Neuronal stem cell (in vitro differentiated cells): ENCODE measurements at regions not wholly inside any gene's neighbourhood (a gene's known extent, or its start where the extent isn't known, plus 50 kb on each side); places are given as distances from the start of the nearest gene placed in this dataset.
"Not testable (repeated sequence)": the region's sequence is repeated elsewhere in the genome, so short reads cannot be mapped to it uniquely, and the experiment has no call there.

ENCODE experiments used
- DNase-seq: peaks from one replicate; pipeline ENCODE4 v3.0.0-alpha.2; 2013; ENCODE audit warnings: low spot score
- H2AFZ ChIP-seq: one replicate; pipeline ENCODE4 v1.6.1; 2013; ENCODE audit warnings: mild to moderate bottlenecking, low read length, inconsistent platforms
- H2AK5ac ChIP-seq: 2 replicates; pipeline ENCODE4 v1.6.1; 2013; ENCODE audit warnings: low read depth, mild to moderate bottlenecking, inconsistent platforms, low read length, moderate library complexity, mixed read lengths
- H2BK120ac ChIP-seq: 2 replicates; pipeline ENCODE4 v1.6.1; 2013; ENCODE audit warnings: low read depth, mild to moderate bottlenecking, inconsistent platforms, low read length, moderate library complexity, mixed read lengths
- H2BK12ac ChIP-seq: one replicate; pipeline ENCODE4 v1.6.1; 2013; ENCODE audit warnings: low read length, inconsistent platforms
- H2BK15ac ChIP-seq: 2 replicates; pipeline ENCODE4 v1.6.1; 2013; ENCODE audit warnings: mild to moderate bottlenecking, low read length, inconsistent platforms, mixed read lengths
- H2BK5ac ChIP-seq: one replicate; pipeline ENCODE4 v1.6.1; 2013; ENCODE audit warnings: inconsistent platforms, mild to moderate bottlenecking, low read length, moderate library complexity
- H3K14ac ChIP-seq: one replicate; pipeline ENCODE4 v1.6.1; 2013; ENCODE audit warnings: low read length, inconsistent platforms
- H3K18ac ChIP-seq: 2 replicates; pipeline ENCODE4 v1.6.1; 2013; ENCODE audit warnings: low read length, inconsistent platforms
- H3K23ac ChIP-seq: 2 replicates; pipeline ENCODE4 v1.6.1; 2013; ENCODE audit warnings: low read depth, mild to moderate bottlenecking, mixed read lengths, low read length, inconsistent platforms; ENCODE audit not compliant: poor library complexity
- H3K27ac ChIP-seq: replicated peaks from 3 replicates; pipeline ENCODE4 v1.5.1; 2013; ENCODE audit warnings: low read length, inconsistent platforms
- H3K27me3 ChIP-seq, 3 experiments: 2 replicates each; pipeline ENCODE4 v1.6.1; 2013; ENCODE audit warnings: low read length in 3 of 3, mild to moderate bottlenecking in 2 of 3, inconsistent platforms in 1 of 3, low read depth in 1 of 3, mixed read lengths in 1 of 3, moderate library complexity in 1 of 3; ENCODE audit not compliant: control insufficient read depth in 3 of 3, insufficient read depth in 3 of 3
- H3K36me3 ChIP-seq, 2 donors: replicated peaks in 1 of 2; 2 replicates each; pipeline ENCODE4 v1.6.1; 2013; ENCODE audit warnings: low read length in 2 of 2; ENCODE audit not compliant: control insufficient read depth in 2 of 2, insufficient read depth in 2 of 2
- H3K4ac ChIP-seq: 2 replicates; pipeline ENCODE4 v1.6.1; 2013; ENCODE audit warnings: inconsistent platforms, mild to moderate bottlenecking, low read length, moderate library complexity
- H3K4me1 ChIP-seq, 2 donors: 1 replicate in 1 of 2; 2 replicates in 1 of 2; pipeline ENCODE4 v1.6.1; 2013; ENCODE audit warnings: low read length in 2 of 2, low read depth in 1 of 2; ENCODE audit not compliant: control insufficient read depth in 2 of 2, insufficient read depth in 1 of 2
- H3K4me2 ChIP-seq: one replicate; pipeline ENCODE4 v1.6.1; 2013; ENCODE audit warnings: mild to moderate bottlenecking, low read length, inconsistent platforms; ENCODE audit not compliant: insufficient read depth, poor library complexity, severe bottlenecking
- H3K4me3 ChIP-seq, 2 donors: 2 replicates each; pipeline ENCODE4 v1.5.1; 2013; ENCODE audit warnings: low read length in 2 of 2, mild to moderate bottlenecking in 2 of 2, inconsistent platforms in 1 of 2, moderate library complexity in 1 of 2
- H3K79me1 ChIP-seq: one replicate; pipeline ENCODE4 v1.6.1; 2013; ENCODE audit warnings: low read depth, mild to moderate bottlenecking, inconsistent platforms, low read length, moderate library complexity
- H3K9ac ChIP-seq: one replicate; pipeline ENCODE4 v1.6.1; 2013; ENCODE audit warnings: mild to moderate bottlenecking, low read depth, low read length, inconsistent platforms; ENCODE audit not compliant: poor library complexity
- H3K9me3 ChIP-seq, 2 donors: replicated peaks in 1 of 2; 2 replicates each; pipeline versions ENCODE3 to v1.6.1; 2013; ENCODE audit warnings: low read length in 2 of 2, mild to moderate bottlenecking in 2 of 2, inconsistent platforms in 1 of 2, low read depth in 1 of 2, mixed read lengths in 1 of 2, moderate library complexity in 1 of 2; ENCODE audit not compliant: control insufficient read depth in 2 of 2, insufficient read depth in 1 of 2
- H4K8ac ChIP-seq: one replicate; pipeline ENCODE4 v1.6.1; 2013; ENCODE audit warnings: low read depth, mild to moderate bottlenecking, inconsistent platforms, low read length, moderate library complexity
- H4K91ac ChIP-seq: one replicate; pipeline ENCODE4 v1.6.1; 2013; ENCODE audit warnings: low read length, low read depth, mild to moderate bottlenecking, inconsistent platforms; ENCODE audit not compliant: poor library complexity
- WGBS, 2 donors: extraction: QIAGEN DNeasy Blood & Tissue Kit; methylation state at CpG; one replicate each; pipeline ENCODE4 v1.1.7; 2013; ENCODE audit warnings: missing lambda C conversion rate in 2 of 2, mixed read lengths in 1 of 2; ENCODE audit not compliant: insufficient read length in 2 of 2, insufficient replicate concordance in 1 of 2; ENCODE audit errors: extremely low coverage in 2 of 2; 5-methylcytosine and 5-hydroxymethylcytosine counted together

DNA sequence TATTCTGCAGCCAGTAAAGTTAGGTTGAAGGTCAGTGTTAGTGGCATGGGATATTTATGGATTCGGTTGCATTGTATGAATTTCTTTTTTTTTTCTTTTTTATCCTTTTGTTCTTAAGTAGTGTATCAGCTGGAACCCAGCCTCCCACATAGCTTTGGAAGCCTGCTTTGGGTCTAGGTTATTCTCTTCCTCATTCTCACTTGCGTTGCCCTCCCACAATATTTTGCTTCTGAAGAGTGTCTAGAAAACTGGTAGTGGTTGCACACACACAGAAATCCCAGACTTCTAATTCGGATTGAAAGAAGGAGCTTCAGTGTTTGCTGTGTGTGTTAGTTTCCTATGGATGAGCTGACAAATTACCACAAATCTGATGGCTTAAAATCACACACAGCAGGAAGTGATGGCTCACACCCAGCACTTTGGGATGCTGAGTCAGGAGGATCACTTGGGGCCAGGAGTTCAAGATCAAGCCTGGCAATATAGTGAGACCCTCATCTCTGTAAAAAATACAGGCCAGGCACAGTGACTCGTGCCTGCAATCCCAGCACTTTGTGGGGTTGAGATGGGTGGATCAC lies 104.8 kb downstream of the ARL4C start:
- Histone ChIP-seq H4K91ac (no peak overlapping the region), H3K9me3 (no peaks in the 10 kb centered on the region), H2BK12ac (no peak overlapping the region), H3K9ac (no peak overlapping the region), H2BK5ac (no peak overlapping the region), H3K23ac (no peak overlapping the region), H2AK5ac (no peak overlapping the region), H3K4me3 (no peak overlapping the region), H3K18ac (no peak overlapping the region), H3K4me2 (no peak overlapping the region), H3K27ac (no peak overlapping the region), H3K4me1 (peaks cover 0 to 8% of the 10 kb centered on the region in 2 donors), H2BK15ac (no peak overlapping the region), H3K4ac (no peak overlapping the region), H4K8ac (no peak overlapping the region), H3K79me1 (no peaks in the 10 kb centered on the region), H2AFZ (no peak overlapping the region), H3K14ac (no peak overlapping the region), H2BK120ac (no peak overlapping the region), H3K27me3 (peaks cover 0 to 9% (median 0%) of the 10 kb centered on the region in 3 experiments), H3K36me3 (no peaks in the 10 kb centered on the region)
- no peak for DNase-seq
- no CpG with 5 or more reads among the region's 4 CpGs for WGBS, 2 donors

DNA sequence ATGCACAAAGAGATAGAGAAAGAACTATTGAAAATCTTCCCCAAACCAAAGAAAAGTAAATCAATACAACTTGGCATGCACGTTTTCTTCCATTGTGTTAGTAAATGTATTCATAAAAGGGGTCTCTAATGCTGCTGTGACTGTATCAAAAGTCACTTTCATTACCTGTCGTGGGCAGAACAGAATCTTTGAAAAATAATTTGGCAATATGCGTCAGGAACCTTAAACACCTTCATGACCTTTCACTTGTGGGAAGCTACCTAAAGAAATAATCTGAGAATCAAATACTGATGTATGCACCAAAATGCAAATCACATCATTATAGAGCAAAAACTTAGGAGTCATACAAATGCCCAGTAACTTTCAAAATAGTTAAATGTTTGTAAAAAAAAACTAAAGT lies 105.3 kb downstream of the ARL4C start:
- Histone ChIP-seq H2BK5ac (no peak overlapping the region), H4K8ac (no peak overlapping the region), H3K4me3 (no peak overlapping the region), H3K18ac (no peak overlapping the region), H3K36me3 (no peaks in the 10 kb centered on the region), H2BK12ac (no peak overlapping the region), H3K14ac (no peak overlapping the region), H3K4me2 (no peak overlapping the region), H3K4ac (no peak overlapping the region), H2AFZ (no peak overlapping the region), H4K91ac (no peak overlapping the region), H3K27me3 (peaks cover 0 to 9% (median 0%) of the 10 kb centered on the region in 3 experiments), H3K9me3 (no peaks in the 10 kb centered on the region), H2BK15ac (no peak overlapping the region), H2BK120ac (no peak overlapping the region), H2AK5ac (no peak overlapping the region), H3K9ac (no peak overlapping the region), H3K23ac (no peak overlapping the region), H3K4me1 (peaks cover 0 to 8% of the 10 kb centered on the region in 2 donors), H3K79me1 (no peaks in the 10 kb centered on the region), H3K27ac (no peak overlapping the region)
- DNase-seq: no peak
- WGBS, 2 donors: no CpG with 5 or more reads among the region's 3 CpGs

GRCh38 chr2:234389661-234390060 lies 107.2 kb downstream of the ARL4C start:
- H2BK12ac ChIP-seq, H3K36me3 ChIP-seq, H3K9ac ChIP-seq, DNase-seq, H2AK5ac ChIP-seq, H3K79me1 ChIP-seq, H3K4me3 ChIP-seq, H3K4me1 ChIP-seq, H3K9me3 ChIP-seq, H3K4ac ChIP-seq, H4K91ac ChIP-seq, H2BK120ac ChIP-seq, H3K23ac ChIP-seq, H2AFZ ChIP-seq, H2BK15ac ChIP-seq, H3K4me2 ChIP-seq, H3K27me3 ChIP-seq, H4K8ac ChIP-seq, H3K18ac ChIP-seq, H3K27ac ChIP-seq, H2BK5ac ChIP-seq, H3K14ac ChIP-seq: not testable (repeated sequence)
- no CpG with 5 or more reads among the region's 3 CpGs for WGBS, 2 donors

- whole genome bisulfite sequencing, 2 donors: no CpG with 5 or more reads among the region's 5 CpGs
- H3K4me1 ChIP-seq: no peaks in the 10 kb centered on the region
- no peak overlapping the region for H3K4me3 ChIP-seq
- H3K9ac ChIP-seq: no peak overlapping the region
- no peak overlapping the region for H4K8ac ChIP-seq
- H3K9me3 ChIP-seq: peaks cover 0 to 2% of the 10 kb centered on the region in 2 donors
- no peak overlapping the region for H2BK5ac ChIP-seq
- H2BK15ac ChIP-seq: no peak overlapping the region
- H3K27me3 ChIP-seq: no peaks in the 10 kb centered on the region
- H3K18ac ChIP-seq: no peak overlapping the region
- H2BK12ac ChIP-seq: no peak overlapping the region
- DNase-seq: no peak
- H2BK120ac ChIP-seq: no peak overlapping the region
- no peaks in the 10 kb centered on the region for H3K79me1 ChIP-seq
- no peak overlapping the region for H3K14ac ChIP-seq
- H3K36me3 ChIP-seq: no peaks in the 10 kb centered on the region
- H3K4ac ChIP-seq: no peak overlapping the region
- no peak overlapping the region for H2AK5ac ChIP-seq
- H3K4me2 ChIP-seq: no peak overlapping the region
- no peak overlapping the region for H4K91ac ChIP-seq
- H3K27ac ChIP-seq: no peak overlapping the region
- H2AFZ ChIP-seq: no peak overlapping the region
- no peak overlapping the region for H3K23ac ChIP-seq
Observed at GRCh38 chr2:234388591-234388990, 108.3 kb downstream of the ARL4C start.
